GM18502 (cell line): ENCODE measurements at regions not wholly inside any gene's neighbourhood (a gene's known extent, or its start where the extent isn't known, plus 50 kb on each side); places are given as distances from the start of the nearest gene placed in this dataset.

Experiments used
- ATAC-seq: cut with Tn5 transposase; IDR thresholded peaks from one replicate; pipeline ENCODE4 v1.9.1; 2021; ENCODE audit warnings: mild to moderate bottlenecking; ENCODE audit not compliant: unreplicated experiment, poor library complexity

DNA sequence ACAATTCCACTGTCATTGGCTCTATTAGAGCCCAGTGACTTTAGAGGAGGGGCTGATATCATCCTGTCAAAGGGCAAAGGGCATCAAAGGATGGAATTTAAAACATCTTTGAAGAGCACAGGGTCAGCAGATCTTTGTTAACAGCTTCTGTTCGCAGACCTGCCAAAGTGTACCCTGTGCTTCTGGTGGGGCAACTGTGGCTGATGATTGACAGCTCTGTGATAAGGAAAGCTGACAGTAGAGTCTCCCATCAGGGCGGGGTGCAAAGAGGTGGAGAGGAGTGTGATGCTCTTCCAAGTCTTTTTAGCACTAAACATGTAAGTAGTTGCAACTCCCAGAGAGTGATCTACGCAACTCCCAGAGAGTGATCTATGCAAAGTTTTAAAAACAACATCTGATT, 742.1 kb upstream of the SOX9 start:
- ATAC-seq, result no peak

DNA sequence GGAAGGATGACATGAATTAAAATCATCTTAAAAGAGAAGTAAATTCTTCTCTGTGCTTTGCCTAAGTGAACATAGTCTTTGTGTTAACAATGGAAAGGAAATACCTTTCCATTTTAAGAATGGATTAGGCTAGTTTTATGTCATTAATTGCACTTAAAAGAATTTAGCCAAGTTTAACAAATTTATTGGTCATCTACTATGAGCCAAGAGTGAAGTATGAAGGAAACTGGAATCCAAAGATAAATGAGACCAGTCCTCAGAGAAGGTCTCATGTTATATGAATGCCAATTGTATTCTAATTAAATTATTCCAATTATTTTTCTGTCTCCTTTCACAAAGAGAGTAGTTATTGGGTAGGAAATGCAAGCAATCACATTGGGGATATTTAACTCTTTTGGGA, 741.3 kb upstream of the SOX9 start:
- ATAC-seq, result no peak

DNA sequence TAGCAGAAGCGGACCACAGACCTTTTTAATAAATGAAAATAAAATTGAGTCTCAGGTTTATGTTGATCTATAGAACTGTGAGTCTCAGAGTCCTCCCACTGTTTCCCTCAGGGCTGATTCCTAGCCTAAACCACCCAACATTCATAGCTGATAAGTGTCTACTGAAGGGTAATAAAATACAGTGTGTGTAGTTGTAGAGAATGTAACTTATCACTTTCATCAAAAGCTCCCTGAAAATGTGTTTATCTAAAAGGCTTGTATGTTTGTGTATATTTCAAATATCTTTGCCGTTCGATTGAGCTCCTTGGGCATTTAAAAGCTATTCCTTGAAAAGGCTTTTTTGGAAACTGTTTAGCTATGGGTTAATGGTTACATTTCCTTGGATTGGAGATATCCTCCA, 740.3 kb upstream of the SOX9 start:
- ATAC-seq, result no peak

DNA sequence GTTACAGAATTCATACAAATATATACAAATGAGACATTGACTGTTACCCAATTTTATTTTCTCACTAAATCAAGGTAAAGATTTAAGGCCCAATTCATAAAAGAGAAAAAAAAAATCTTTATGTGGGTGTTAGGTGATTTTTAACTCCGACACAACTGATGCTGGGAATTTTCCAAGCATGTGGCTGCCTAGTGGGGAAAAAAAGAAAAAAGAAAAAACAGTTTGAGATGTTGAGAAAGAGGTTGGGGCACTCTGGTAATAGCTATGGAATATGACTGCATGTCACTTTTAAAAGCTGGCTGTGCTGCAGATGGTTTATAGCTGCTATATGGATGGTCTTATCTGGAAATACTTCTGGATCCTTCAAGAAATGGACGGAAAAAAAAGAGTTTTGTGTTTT, 739.9 kb upstream of the SOX9 start:
- ATAC-seq, result no peak

DNA sequence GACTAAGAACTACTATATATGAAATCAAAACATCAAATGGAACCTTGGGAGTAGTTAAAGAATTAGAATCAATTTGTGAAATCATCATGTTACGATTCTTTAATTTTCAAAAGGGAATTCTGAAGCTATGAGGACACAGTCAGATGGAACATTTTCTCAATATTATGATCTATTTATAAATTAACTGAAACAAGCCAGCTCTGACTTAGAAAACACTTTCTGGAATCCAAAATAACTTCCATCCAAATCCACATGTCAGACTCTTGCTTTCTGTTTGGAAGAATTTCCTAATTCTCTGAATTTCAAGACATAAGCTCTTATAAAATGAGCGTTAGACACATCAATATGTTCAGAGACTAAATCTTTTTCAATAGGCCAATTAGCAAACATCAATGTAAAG, 737.7 kb upstream of the SOX9 start:
- no peak for ATAC-seq

DNA sequence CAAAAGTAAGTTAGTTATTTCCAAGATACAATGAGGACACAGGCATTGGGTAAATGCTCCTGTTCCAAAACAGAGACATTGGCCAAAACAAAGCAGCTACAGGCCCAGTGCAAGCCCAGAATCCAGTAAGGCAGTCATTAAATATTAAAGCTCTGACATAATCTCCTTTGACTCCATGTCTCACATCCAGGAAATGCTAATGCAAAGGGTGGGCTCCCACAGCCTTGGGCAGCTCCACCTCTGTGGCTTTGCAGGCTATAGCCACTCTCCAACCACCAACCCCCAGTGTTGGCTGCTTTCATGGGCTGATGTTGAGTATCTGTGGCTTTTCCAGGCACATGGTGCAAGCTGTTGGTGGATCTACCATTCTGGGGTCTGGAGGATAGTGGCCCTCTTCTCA, 733.4 kb upstream of the SOX9 start:
- no peak for ATAC-seq

DNA sequence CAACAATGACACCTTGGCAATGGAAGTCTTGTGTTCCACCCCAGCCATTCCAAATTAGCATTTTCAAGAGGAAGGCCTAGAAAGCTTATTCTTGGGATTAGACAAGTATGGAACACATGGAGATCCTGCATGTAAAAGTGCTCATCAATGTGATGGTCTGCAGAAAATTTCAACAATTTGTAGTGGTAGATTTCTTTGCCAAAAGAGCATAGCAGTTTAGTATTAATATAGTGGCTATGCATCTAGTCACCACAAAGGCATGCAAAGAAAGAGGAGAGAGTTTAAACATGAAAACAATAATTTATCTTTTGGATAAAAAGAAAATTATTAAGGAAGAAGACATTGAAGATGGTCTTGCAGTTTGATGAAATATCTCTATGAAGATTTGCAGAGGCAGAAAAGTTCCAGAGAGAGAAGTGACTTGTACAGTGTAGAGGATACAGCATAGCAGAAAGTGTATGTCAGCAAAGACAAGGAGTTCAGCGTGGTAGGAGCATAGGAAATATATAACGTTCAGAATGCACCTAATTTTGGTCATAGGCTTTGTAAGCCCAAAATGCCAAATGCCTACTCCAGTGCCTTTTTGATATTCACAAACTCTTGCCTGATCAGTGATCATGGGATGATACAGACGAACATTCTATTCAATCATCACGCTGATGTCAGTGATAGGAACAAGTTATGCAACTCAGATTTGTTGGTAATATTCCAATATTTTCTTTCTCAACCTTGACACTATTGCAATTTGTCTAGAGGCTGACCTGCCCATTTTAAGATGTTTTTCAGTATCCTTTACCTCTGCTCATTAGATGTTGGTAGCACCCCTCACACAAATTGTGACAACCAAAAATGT, 727.9 kb upstream of the SOX9 start:
- no peak for ATAC-seq

DNA sequence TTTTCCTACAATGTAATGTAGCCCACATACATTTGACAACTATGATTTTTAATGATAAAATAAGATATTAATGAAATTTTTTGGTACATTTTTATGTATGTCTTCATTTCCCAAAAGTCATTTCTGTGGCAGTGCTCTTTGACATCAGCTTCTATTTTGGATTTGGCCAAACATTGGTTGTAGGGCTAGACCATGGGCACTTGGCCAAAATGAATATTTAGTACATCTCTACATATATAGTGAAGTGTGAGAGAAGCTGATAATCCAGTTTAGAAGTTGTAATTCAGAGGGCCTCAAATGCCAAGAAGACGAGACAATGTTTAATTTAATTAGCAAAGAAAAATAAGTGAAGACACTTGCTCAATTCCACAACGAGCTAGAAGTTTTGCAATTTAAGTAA, 724.9 kb upstream of the SOX9 start:
- ATAC-seq, result no peak

DNA sequence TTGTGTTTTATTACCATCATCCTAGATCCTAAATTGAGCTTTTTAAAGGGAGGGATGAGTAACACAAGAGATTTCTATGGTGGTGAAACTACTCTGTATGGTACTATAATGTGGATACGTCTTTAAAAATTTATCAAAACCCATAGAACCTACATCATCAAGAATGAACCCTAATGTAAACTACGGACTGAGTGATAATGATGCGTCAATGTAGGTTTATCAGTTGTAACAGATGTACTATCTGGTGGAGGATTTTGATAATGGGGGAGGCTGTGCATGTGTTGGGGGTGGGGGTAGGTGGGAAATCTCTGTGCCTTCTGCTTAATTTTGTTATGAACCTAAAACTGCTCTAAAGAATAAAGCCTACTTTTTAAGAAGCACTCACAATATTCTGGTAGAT, 724.1 kb upstream of the SOX9 start:
- ATAC-seq, result no peak

DNA sequence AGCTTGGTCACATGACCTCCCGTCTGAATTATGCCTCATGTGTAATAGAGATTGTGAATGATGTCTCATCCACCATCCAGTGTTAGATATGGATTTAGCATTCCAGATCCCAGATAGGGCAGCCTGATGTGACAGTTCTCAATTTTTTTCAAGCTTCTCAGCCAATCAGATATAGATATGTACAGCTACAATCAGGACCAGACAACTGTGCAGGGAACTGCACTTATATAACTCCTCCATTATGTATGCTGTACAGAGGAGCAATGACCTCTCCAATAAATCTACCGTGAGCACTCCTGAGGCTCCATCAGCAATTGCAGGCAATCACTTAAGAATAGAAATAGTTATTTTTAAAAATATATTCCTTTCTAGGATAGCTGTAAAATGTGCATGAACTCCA, 722.8 kb upstream of the SOX9 start:
- ATAC-seq, result no peak

DNA sequence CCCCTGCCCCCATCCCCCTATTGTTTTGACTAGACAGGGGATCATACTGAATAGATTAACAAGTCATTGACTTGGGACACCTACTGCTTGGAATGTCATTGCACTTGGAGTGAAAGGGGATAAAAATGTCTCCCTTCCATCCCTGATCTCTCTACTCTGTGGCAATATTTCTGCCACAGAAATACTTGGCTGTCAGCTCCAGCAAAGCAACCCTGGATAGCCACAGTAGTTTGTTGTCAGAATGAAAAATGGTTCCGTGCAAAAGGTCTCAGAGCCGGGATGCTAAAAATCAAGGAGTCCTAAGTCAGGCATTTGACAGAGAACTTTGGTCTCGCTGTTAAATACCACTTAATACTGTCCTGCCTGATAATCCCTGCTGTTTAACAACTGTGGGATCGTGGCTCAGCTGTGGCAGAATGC, 722.0 kb upstream of the SOX9 start:
- no peak for ATAC-seq

DNA sequence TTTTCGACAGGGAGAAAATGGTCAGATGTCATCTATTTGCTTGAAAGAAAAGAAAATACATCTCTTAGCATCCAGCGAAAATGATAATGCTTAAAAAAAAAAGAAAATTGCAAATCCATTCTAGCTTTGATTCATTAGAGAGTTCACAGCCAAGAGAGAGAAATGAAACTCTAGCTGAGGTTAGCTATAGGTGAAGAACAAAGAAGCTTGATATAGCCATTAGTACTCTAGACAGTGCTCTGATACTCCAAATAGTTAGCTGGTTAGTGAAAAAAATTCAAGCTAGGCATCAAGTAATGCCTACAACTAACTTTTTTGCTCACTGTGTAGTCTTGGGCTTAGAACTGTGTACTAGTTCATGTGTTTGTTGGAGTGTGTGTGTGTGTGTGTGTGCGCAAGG, 721.6 kb upstream of the SOX9 start:
- ATAC-seq, result no peak

DNA sequence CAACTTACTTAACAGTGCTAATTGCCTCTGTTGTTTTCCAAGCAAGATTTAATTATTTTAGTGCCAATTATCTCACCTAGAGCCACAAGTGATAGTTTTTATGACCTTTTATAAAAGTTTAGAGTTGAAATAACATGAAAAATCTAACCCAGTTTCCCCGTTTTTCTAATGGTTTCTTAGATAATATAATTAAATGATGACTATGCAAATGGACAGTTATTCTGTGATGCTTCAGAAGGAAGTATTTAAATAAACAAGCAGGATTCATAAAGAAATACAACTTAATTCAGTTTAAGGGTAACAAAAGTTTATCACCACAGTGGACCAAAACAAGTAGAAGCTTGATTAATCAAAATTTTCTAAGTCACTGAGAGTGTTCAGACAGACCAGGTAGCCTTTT, 721.2 kb upstream of the SOX9 start:
- no peak for ATAC-seq

DNA sequence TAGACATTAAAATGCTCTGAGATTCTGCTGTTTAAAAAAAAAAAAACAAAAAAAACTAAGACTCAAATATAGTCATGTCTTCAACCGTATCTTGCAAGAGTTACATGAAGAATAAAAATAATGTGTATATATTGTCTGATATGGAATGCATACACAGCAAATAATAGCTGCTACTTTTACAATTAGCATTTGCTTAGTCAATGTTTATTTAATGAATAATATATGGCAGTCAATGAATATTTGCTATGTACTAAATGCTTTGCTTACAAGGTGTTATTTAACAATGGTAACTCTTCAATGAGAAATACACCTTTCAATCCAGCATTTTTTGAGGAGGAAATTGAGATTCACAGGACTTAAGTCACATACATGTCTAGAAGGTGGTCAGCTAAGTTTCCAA, 718.8 kb upstream of the SOX9 start:
- ATAC-seq, result no peak

DNA sequence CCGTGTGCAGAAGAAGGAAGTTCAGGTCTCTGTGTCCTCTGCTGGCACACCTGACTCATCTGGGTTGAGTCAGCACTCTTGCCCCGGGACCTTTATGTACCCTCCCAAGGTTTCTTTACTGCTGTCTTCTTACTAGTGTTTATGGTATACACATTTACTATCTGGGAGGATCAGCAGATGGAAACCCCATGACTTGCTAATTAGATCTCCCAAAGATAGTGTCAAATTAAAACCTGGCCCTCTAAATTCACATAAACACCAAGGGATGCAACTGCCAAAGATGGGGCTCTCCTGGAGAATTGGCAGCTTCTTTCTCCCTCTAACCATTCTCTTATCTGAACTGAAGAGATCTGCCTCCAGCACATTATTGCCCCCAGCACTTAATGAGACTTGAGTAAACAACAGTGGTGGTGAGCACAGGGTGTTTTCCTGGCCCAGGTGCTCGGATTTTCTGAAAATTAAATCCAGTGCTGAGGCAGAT, 718.1 kb upstream of the SOX9 start:
- no peak for ATAC-seq

DNA sequence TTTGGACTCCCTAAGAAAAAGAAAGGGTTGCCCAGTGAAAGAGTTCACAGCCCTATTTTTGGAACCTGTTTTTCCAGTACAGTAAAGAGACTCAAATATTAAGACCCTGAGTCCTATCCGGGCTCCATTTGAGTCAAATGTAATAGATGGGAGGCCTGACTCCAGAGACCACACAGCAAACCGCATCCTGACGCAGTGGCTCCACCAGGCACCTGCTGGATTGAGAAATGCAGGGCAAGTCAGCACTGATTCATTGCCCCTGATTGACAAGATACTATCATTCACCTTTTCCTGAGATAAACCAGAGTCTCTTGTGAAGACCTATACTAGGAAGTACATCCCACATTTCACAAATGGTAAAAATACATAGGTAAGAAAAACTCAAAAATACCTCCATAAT, 715.7 kb upstream of the SOX9 start:
- ATAC-seq, result no peak

DNA sequence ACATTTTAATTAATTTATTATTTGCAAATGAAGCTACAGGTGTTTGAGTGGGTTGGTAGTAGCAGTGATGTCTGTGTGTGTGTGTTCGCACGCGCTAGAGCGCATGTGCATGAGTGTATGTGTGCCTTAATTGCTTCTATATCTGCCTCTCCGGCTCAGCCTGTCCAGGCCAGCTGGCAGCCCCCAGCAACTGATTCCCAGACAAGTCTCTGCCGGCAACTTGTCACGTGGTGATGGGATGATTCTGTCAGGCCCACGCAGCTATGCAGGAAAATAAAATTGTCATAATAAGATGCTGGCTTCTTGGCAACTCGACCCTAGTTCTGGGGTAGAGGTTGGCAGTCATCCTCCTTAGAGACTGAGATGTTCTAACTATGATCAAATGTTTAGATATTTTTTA, 712.8 kb upstream of the SOX9 start:
- ATAC-seq, result no peak

DNA sequence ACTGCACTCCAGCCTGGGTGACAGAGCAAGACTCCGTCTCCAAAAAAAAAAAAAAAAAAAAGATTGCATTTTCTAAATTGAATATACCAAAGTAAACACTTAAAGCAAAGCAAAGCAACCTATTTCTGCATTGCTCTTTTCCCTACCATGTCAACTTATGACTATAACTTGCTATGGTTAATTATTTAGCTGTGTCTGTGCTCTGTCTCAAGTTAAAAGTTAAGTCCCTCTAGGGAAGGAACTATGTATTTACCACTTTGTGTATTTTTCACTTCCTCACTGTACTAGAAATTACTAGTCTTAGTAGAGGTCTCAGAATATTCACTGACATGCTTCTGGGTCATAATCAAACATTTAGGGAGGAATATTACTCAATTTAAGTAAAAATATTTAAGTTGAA, 711.7 kb upstream of the SOX9 start:
- ATAC-seq, result no peak

DNA sequence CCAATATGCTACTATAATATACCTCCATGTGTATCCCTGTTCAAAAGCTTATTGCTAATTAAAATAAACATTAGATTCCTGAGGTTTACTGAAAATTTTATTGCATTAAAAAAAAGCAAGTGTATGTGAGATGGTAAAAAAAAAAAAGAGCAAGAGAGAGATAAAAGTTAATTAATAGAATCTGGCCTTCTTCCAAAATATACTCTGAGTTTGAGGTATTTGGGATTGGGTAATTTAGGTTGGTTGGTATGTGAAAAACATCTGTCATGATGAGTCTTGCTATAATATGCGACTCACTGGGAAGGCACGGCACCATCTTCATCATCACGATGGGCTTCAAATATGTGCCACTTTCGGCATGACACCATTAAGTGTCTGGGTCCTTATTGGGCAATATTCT, 711.1 kb upstream of the SOX9 start:
- ATAC-seq, result no peak

DNA sequence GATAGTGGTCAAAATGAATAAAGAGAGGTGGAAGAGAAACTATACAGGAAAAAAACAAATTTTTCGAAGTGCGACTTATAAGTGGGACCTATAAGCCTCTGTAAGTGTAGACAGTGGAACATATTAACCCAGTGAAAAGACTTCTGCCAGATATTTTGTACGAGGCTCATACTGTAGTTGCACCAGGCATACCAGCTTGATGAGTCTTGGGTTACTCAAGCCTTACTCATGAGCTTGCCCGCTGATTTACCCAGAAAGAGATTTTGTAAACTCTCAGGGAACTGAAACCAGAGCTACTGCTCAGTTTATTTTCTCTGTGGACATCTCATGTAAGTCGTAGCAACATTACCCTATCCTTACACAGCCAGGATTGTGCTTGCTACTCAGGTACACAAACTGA, 708.0 kb upstream of the SOX9 start:
- ATAC-seq, result no peak

DNA sequence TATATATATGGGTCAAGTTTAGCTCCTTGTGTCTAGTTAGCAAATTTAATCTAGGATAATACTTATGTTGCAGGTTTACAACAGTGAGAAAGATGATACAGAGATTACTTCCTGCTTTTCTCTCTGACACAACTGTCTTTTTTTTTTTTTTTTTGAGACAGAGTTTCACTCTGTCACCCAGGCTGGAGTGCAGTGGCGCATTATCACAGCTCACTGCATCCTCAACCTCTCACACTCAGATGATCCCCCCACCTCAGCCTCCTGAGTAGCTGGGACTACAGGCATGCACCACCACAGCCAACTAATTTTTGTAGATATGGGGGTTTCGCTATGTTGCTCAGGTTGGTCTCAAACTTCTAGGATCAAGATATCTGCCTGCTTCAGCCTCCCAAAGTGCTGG, 706.9 kb upstream of the SOX9 start:
- no peak for ATAC-seq

DNA sequence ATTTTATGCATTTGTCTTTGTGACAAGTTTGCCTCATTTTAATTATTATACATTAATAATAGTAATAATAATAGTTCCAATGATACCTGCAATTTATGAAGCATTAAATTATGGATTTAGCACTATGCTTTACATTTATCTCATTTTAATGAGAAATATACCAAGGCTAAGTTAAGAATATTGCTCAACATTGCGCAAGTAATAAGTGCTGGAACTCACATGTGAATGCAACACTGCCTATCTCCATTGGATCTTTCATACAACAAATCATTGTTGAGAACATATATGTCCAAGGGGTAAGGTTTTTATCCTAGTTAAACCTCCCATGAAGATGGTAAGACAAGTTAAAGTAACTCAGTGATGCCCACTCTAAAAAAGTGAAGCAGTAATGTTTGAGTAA, 703.7 kb upstream of the SOX9 start:
- ATAC-seq, result no peak

DNA sequence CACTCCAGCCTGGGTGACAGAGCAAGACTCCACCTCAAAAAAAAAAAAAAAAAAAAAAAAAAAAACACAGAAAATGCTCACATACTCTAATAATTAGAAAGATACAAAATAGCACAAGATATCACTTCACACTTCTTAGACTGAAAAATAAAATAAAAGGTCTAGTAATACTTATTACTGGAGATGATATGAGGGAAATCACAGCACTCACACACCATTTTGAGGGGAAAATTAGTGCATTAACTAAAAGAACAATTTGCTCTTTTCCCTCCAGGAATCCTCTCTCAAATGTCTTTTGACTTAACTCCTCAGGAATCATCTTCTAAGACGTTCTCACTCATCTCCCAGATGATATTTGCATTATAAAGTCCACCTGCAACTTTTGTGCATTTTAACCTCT, 697.9 kb upstream of the SOX9 start:
- no peak for ATAC-seq
